Ascending aorta (tissue), 2 donors: ENCODE measurements at regions not wholly inside any gene's neighbourhood (a gene's known extent, or its start where the extent isn't known, plus 50 kb on each side); places are given as distances from the start of the nearest gene placed in this dataset.

Source experiments
- DNase-seq, 2 donors: peaks; one replicate each; pipeline ENCODE4 v3.0.0-alpha.2; 2019; ENCODE audit warnings: low spot score in 2 of 2
- H3K27ac ChIP-seq, 2 donors: fragments of 200-600 bp; sonication (generic); one replicate each; pipeline ENCODE4 v1.5.1; 2016 to 2017; ENCODE audit warnings: mild to moderate bottlenecking in 1 of 2
- H3K27me3 ChIP-seq: fragments of 200-600 bp; sonication (generic); one replicate; pipeline ENCODE4 v1.5.1; 2017
- H3K36me3 ChIP-seq, 2 donors: fragments of 200-600 bp; sonication (generic); one replicate each; pipeline ENCODE4 v1.5.1; 2016
- H3K4me1 ChIP-seq, 2 donors: fragments of 200-600 bp; sonication (generic); one replicate each; pipeline ENCODE4 v1.5.1; 2016 to 2017; ENCODE audit warnings: mild to moderate bottlenecking in 1 of 2
- H3K4me3 ChIP-seq, 2 donors: fragments of 200-600 bp; sonication (generic); one replicate each; pipeline ENCODE4 v1.5.1; 2016 to 2017; ENCODE audit warnings: mild to moderate bottlenecking in 1 of 2
- H3K9me3 ChIP-seq, 2 donors: fragments of 200-600 bp; sonication (generic); one replicate each; pipeline ENCODE4 v1.5.1; 2016
- intact Hi-C: fragments of 100-400 bp; cut with DNase I; formaldehyde crosslinking; loops from one replicate; pipeline ENCODE4 v1.15.1; 2023
- TF ChIP-seq, protein P1 (sequence below), 3 experiments: fragments of 200-600 bp in 2 of 3; fragments of 450-650 bp in 1 of 3; sonication (generic) in 2 of 3; IDR thresholded peaks; one replicate each; pipeline ENCODE4 v1.5.1; 2016 to 2019; ENCODE audit warnings: antibody characterized with exemption in 3 of 3, mild to moderate bottlenecking in 1 of 3, moderate library complexity in 1 of 3

DNA sequence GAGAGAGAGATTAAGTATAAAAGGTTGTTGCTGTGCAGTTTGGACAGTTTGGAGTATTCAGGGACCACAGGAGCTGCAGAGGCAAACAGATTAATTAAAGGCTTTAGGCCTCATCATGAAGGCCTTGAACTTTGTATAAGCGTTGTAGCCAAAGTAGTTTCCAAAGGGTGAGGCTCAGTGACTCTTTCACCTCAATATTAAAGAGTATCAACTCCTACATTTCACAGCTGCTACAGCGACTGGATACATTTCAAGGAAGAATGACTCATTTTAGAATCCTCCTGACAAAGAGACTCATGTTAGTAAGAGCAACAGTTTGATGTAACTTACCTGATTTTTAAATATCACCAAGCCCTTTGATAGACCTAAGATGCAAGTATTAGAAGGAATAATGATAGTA lies 355.5 kb downstream of the HLX start:
- no peaks in the 10 kb centered on the region for H3K9me3 ChIP-seq
- H3K27me3 ChIP-seq, result no peaks in the 10 kb centered on the region
- H3K27ac ChIP-seq, result no peak overlapping the region
- peaks cover 0 to 8% of the 10 kb centered on the region in 2 donors for H3K4me1 ChIP-seq
- no peak for DNase-seq
- no peak overlapping the region for H3K4me3 ChIP-seq
- no peaks in the 10 kb centered on the region for H3K36me3 ChIP-seq
- TF ChIP-seq, protein P1, sequence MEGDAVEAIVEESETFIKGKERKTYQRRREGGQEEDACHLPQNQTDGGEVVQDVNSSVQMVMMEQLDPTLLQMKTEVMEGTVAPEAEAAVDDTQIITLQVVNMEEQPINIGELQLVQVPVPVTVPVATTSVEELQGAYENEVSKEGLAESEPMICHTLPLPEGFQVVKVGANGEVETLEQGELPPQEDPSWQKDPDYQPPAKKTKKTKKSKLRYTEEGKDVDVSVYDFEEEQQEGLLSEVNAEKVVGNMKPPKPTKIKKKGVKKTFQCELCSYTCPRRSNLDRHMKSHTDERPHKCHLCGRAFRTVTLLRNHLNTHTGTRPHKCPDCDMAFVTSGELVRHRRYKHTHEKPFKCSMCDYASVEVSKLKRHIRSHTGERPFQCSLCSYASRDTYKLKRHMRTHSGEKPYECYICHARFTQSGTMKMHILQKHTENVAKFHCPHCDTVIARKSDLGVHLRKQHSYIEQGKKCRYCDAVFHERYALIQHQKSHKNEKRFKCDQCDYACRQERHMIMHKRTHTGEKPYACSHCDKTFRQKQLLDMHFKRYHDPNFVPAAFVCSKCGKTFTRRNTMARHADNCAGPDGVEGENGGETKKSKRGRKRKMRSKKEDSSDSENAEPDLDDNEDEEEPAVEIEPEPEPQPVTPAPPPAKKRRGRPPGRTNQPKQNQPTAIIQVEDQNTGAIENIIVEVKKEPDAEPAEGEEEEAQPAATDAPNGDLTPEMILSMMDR (IDR thresholded peaks at IDR 0.05), result no peak
- intact Hi-C loops, result no loop called here

DNA sequence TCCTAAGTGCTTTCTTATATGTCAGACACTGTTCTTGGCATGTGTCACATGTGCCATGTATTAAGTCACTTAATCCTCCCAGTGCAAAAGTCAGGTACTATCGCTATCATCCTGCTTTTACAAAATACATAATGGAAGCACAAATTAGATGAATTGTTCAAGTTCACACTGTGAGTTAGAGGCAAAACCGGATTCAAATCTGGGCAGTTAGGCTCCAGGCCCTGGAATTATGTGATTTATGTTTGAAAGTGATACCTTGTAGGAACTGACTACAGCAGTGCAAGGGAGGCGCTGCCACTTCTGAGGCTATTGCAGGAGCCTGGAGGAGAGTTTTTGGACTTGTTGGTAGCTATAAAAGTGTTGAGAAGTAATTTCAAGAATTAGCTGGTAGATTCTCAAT lies 358.3 kb downstream of the HLX start:
- no peak for DNase-seq
- no peak overlapping the region for H3K27ac ChIP-seq
- no peak overlapping the region for H3K4me3 ChIP-seq
- intact Hi-C loops, result no loop called here
- H3K9me3 ChIP-seq, result no peaks in the 10 kb centered on the region
- H3K27me3 ChIP-seq, result no peaks in the 10 kb centered on the region
- H3K4me1 ChIP-seq, result no peaks in the 10 kb centered on the region
- TF ChIP-seq, protein P1 (IDR thresholded peaks at IDR 0.05), result no peak
- no peaks in the 10 kb centered on the region for H3K36me3 ChIP-seq

DNA sequence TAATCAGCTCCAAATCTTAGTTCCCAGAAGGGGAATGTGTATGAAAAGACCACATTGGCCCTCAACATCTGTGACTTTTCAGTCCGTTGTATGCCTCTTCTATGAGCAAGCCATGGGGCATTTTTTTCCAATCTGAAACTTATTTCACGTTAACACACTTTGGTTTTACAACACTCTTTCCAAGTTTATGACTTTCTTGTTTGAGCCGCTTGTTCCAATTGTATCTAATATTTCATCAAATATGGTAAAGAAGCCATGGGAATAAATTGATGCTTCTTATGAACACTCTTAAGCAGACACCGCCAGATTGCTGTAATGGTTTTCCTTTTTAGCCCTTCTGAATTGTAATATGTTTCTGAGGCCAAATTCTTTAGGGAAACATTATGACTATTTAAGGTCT lies 359.9 kb downstream of the HLX start:
- Histone ChIP-seq H3K27ac (no peak overlapping the region), H3K4me3 (no peak overlapping the region), H3K36me3 (no peaks in the 10 kb centered on the region), H3K9me3 (no peaks in the 10 kb centered on the region), H3K27me3 (no peaks in the 10 kb centered on the region), H3K4me1 (no peaks in the 10 kb centered on the region)
- intact Hi-C loops, result no loop called here
- TF ChIP-seq, protein P1 (IDR thresholded peaks at IDR 0.05), result no peak
- DNase-seq, result no peak

DNA sequence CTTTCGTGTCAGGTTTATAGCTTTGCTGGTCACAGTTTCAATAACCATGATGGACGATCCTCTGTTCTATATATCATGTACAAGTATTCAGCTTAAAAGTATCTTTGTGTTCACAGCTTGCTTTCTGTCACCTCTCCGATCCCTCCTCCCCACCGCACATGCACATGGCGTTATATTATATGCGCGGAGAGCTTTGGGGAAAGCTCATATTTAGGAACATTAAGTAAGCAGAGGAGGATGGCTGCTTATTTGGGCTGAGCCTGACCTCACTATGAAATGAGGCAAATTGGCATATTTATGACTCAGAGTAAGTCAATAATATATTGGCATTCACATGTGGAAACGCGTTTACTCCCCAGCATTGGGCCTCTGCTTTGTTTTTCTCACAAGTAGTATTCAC lies 360.5 kb downstream of the HLX start:
- H3K36me3 ChIP-seq, result no peaks in the 10 kb centered on the region
- intact Hi-C loops, result no loop called here
- H3K27me3 ChIP-seq, result no peaks in the 10 kb centered on the region
- TF ChIP-seq, protein P1 (IDR thresholded peaks at IDR 0.05), result no peak
- H3K4me3 ChIP-seq, result no peak overlapping the region
- no peak for DNase-seq
- H3K9me3 ChIP-seq, result no peaks in the 10 kb centered on the region
- H3K4me1 ChIP-seq, result no peaks in the 10 kb centered on the region
- H3K27ac ChIP-seq, result no peak overlapping the region

DNA sequence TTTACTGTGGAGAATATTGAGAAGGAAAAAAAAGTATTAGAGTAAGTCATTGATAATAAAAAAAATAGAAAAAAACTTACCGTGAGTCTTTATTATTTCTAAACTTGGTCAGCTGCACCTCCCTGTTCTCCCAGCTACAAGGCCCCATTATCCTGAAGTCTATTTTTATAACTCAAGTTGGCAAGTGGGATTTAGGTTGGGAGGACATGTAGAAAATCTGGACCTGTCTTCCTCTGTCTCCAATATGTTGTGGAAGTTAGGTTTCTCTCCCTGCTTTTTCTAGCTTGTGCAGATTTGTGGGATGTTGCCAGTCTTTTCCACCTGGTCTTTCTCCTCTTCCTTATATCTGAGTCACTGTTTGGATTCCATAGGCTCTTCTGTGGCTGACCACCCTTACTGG lies 361.4 kb downstream of the HLX start:
- H3K27ac ChIP-seq, result no peak overlapping the region

DNA sequence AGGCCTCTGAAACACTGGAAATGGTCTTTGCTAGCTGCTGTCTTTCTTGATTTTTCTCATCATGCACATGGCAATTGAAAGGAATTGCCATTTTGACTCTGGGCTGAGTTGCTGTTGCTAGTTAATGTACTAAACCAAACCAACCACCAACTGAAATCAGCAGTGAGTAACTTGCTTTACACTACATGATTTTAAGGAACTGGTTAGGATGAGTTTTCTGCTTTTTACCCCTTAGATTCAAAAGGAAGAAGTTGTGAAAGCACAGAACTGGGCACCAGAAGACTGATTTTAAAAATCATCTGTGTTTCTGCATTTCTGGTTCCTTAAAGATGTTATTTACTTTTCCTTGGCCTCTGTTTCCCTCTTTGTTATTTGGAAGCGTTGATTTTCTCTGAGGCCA lies 361.9 kb downstream of the HLX start:
- Histone ChIP-seq H3K27ac (no peak overlapping the region), H3K36me3 (no peaks in the 10 kb centered on the region), H3K27me3 (no peaks in the 10 kb centered on the region), H3K4me1 (no peaks in the 10 kb centered on the region), H3K4me3 (no peak overlapping the region), H3K9me3 (no peaks in the 10 kb centered on the region)
- TF ChIP-seq, protein P1 (IDR thresholded peaks at IDR 0.05), result no peak
- intact Hi-C loops, result no loop called here
- no peak for DNase-seq

More for the DNA sequence above, 361.4 kb downstream of the HLX start:
- Histone ChIP-seq H3K4me1 (no peaks in the 10 kb centered on the region), H3K27me3 (no peaks in the 10 kb centered on the region), H3K36me3 (no peaks in the 10 kb centered on the region), H3K9me3 (no peaks in the 10 kb centered on the region), H3K4me3 (no peak overlapping the region)
- DNase-seq, result no peak
- TF ChIP-seq, protein P1 (IDR thresholded peaks at IDR 0.05), result no peak
- intact Hi-C loops, result no loop called here
